ENCODE measurements at regions not wholly inside any gene's neighbourhood (a gene's known extent, or its start where the extent isn't known, plus 50 kb on each side); places are given as distances from the start of the nearest gene placed in this dataset.
A peak's percentile ranks its signal among the peaks of the same experiment; 100 is the strongest.
"Not testable (repeated sequence)": the region's sequence is repeated elsewhere in the genome, so short reads cannot be mapped to it uniquely, and the experiment has no call there.

DNA sequence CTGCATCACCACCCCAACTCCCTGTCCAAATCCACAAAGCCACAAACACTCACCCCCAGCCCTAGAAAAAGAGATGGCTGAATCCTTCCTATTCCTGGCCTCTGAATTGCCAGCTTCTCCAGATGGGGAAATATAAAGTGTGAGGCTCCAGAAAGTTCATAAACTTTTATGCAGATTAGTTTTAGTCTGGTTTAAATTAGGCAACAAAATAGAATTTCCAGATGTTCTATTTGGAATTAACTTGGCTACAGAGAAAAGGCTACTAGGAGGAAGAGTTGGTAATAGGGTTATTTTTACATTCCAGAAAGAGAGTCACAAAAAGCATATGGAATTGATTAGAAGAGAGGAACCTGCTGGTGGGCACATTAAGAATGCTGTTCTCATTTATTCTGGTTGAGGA, 56.0 kb downstream of the EN1 start:
- DNase-seq, result no peak

DNA sequence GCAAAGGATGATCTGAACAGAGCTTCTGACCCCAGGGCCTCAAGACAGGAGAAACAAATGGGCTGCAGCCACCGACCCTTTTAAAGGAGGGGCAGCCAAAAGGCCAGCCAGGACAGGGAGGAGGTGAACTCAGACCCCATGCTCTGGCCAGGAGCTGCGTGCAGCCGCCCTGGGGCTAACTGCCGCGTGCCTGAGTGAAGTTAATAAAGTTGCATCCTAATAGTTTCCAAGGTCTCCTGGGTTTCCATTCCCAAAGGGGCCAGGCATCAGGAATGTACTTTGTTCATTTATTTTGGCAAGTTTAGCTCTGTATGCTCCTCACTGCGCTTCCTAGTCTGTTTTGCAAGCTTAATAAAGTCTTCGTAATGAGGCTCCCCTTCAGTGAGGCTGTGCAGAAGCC, 60.7 kb downstream of the EN1 start:
- no peak for DNase-seq

DNA sequence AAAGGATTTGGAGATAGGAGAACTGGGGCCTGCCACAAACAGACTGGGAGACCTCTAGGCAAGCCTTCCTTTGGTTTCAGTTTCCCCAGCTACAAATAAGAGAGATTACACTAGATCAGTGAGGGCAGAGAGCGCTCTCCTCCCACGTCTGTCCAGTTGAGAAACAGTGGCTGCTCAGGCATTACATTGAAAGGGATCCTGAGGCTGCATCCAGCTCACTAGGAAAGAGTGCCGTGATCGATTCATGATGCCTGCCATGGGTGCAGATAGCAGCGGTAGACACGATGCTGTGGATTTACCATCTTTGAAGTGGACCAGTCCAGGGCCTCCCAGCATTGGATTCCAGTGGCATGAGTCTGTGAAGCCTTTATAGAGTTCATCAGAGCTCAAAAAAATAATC, 62.6 kb downstream of the EN1 start:
- no peak for DNase-seq

DNA sequence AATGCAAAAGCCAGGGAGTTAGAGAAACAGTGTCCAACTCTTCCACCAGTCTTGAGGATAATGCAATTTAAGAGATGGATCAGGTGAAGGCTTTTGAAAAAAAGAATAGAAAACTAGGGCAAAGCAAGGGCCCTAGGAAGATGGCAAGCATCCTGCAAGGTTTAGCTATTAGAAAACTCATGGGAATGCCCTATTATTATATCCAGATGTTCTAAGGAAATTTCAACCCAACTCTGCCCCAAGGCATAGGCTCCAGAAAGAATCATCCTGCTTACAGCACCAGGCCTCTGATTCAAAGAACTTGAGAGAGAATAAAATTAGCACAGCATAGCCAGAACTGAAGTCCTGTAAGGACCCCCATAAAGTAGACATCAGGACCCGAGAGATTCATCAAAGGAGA, 68.1 kb downstream of the EN1 start:
- DNase-seq, result no peak

DNA sequence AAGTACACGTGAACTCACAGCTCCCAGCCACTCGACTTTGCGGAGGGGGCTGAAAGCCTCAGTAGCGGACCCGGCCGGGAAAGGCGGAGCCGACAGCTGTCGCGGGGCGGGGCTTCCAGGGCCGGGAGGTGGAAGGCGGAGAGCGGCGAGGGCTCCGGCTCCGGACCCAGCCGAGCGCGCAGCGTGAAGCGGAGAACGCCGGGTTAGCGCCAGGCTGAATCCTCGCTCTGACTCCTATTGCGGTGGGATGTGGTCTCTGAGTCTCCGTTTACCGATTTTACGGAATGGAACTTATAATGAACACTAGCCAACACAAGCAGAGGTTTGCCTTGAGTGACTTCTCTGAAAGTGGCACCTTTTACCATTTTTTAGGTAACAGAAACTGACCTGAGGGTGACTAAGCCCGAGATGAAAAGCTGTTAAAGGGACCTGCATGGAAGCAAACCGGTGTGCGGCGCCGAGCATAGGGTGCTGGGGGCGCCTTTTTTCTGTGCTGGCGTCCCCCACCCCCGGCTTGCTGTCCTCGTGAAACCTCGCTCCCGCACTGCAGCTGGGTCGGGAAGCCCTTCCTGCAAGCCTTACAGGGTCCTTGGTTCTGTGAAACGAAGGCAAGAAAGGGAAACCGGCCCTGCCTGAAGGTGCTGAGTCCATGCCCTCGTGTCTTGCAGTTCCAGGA, 72.9 kb downstream of the EN1 start:
- peak; percentile 78 for DNase-seq

DNA sequence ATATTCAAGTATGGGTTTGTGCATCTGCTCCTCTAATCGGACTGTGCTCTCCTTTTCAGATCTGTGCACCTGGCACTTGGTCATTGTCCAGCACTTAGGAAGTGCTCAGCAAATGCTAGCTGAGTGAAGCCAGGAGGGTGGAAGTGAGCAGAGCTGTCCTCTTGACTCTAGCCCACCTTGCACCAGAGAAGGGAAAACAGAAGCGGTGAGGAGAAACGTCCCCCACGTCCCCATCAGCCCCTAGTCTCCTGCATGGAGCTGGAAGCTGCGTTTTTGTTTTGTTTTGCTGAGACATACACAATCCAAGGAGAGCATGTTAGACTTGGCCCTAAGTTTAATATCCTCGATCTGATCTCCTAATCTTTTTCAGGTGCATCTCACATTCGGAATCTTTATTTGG, 73.6 kb downstream of the EN1 start:
- no peak for DNase-seq

DNA sequence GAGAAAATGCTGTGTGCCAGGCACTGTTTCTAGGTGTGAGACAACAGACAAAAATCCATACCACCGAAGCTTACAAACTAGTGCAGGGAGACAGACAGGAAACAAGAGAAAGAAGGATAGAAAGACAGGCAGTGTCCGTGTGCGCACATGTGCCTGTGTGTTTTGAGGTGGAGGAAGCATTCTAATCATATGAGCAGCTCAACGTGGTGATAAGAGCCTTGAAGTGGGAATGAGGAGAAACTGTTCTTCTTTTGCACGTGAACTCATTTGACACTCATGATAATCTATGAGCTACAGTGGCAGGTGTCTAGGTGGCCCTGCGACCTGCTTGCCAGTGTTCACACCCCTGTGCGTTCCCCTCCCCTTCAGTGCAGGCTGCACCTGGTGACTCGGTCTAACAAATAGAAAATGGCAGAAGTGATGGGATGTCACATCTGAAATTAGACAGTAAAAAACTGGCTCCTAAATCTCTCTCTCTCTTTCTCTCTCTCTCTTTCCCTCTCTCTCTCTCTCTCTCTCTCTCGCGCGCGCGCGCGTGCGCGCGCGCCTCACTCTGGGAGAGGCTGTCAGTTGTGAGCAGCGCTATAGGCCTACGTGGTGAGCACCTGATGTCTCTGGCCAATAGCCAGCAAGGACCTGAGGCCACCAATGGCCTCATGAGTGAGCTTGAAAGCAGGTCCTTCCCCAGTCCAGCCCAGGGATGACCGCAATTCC, 74.8 kb downstream of the EN1 start:
- DNase-seq, result no peak

DNA sequence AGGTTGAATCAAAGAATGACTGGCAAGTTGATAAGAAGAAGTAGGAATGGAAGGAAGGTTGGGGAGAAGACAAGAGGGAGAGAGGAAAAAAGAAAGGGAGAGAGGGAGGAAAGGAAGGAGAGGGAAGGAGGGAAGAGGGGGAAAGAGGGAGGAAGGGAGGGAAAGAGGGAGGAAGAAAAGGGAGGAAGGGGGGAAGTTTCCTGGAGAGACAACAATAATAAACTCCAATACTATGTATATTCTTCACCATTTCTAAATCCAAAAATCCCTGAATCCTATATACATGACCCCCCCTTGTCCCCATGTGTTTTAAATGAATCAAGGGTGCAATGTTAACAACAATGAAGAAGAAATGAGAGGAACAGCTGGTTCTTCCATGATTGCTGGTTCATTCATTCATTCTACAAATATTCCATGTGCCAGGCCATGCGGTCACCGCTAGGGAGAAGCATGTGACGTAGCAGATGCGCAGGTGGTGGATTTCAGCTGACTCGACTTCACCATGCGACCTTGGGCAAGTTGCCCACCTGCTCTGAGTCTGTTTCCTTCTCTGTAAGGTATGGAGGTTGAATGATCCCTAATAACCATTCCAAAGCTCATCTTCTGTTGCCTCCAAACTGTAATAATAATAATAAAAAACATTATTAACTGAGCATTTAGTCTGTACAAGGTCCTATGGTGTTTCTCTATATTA, 77.6 kb downstream of the EN1 start:
- DNase-seq, result no peak

DNA sequence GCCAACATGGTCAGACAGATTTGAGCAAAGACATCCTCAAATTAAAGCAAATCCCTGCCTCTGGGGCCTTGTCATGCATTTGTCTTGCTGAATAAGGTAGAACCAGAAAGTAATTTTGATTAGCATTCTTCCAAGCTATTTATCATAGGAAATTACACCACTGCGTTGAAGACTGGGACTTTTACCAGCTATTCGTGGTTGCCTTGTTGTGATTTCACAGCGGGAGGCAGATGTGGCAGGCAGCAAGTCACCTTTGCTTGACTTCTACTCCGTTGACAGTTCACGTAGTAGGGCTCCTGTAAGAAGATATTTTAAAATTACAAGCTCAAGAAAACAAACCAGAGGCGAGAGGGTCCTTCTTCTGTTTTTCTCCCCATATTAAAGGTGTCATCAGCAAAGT, 80.6 kb downstream of the EN1 start:
- no peak for DNase-seq

DNA sequence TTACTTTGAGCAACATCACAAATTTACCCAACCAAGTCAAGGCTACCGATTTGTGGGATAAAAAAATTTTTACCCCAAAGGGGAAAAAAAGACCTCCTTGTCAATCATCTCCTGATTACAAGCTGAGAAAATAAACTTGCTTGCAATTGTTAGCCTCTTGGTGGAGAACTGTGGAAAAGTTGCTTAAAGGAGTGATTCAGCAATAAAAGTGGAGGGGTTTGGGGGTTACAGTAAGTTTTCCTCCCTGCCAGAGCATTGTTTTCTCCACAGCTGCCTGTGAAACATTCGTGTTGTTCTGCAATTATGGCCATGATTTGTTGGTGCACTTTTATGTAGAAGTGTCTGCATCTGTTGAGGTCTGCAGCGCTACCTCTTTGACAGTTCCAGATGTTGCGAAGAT, 82.6 kb downstream of the EN1 start:
- no peak for DNase-seq

DNA sequence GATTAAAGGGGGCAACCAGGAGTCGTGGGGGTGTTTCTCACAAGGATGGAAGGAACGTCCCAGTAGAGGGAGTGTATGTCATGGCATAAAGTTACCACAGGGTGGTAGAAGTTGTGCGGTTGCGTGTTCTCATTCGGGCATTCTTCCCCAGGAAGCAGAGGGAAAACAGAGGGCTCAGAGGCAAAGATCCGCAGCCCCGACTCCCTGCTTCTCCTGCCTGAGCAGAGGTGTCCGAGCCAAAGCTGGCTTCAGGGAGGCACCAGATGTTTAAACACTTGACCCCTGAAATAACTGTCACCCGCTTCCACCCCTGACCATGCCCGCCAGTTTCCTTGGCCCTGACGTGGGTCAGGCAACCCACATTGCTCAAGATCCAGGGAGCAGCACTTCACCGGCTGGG, 83.7 kb downstream of the EN1 start:
- peak; percentile 34 for DNase-seq

DNA sequence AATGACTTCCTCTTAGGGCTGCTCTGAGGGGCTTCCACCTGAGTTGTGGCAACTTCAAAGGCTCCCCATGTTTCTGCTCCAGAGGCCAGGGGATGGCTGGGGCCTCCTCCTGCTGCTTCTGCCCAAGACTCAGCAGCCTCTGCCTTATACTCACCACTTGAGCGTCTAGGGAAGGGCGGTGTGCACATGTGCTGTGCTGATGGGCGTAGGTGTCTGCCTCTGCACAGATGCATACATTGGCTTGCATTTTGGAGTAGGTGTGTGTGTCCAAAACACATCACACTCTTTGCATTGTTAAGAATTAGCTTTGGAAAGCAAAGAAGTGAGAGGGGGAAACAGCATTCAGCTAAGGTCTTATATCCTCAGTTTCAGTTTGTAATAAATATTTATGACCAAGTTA, 85.2 kb downstream of the EN1 start:
- DNase-seq, result no peak

DNA sequence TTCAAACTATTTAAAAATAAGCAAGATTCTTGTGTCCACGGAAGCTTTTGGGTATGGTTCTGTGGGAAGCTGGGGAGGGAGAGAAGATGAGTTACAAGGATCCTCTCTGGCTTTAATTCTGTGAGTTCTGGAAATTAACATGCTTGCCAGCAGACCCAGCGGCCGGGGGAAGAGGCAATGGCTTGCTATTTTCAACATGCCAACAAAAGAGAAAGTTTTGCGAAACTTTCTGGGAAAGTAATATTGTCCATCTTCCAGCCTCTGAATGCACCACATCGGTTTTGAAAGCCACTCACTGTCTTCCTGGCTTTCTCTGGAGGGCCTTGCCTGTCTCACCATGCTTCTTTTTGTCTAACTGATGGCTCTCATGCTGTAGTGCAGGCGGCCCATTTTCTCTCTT, 85.7 kb downstream of the EN1 start:
- no peak for DNase-seq

DNA sequence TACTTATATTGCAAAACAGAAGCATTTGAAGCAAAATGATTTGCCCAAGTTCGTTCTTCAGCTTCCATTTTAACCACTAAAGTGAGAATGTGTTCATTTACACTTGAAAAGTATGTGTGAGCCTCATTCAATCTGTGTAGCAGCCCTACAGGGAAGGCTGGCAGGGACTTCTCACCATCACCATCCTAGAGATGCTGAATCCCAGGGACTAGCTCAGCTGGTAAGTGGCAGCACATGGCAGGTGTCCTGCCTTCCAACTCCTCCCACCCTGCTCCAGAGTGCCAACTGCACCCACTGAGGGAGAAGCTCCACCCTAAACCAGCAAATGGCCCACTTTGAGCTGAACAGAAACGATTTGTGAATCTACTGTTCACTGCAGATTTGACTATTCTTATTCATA, 91.5 kb downstream of the EN1 start:
- no peak for DNase-seq

DNA sequence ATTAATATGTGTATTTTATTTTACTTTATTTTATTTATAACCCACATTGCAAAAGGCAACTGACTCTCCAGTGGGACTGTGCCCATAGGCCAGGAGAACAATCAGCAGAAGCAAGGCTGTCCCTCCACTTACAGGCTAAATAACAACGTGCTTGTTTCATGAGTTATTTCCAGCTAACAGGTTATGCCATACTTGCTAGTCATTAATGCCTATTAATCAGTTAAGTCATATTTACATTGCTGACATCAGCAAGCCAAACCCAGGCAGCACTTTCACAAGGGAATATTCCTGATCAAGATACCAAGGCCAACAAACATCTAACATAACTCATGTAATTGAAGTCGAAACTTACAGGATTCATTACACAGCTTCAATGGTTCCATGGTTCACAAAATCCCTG, 92.1 kb downstream of the EN1 start:
- DNase-seq, result no peak

DNA sequence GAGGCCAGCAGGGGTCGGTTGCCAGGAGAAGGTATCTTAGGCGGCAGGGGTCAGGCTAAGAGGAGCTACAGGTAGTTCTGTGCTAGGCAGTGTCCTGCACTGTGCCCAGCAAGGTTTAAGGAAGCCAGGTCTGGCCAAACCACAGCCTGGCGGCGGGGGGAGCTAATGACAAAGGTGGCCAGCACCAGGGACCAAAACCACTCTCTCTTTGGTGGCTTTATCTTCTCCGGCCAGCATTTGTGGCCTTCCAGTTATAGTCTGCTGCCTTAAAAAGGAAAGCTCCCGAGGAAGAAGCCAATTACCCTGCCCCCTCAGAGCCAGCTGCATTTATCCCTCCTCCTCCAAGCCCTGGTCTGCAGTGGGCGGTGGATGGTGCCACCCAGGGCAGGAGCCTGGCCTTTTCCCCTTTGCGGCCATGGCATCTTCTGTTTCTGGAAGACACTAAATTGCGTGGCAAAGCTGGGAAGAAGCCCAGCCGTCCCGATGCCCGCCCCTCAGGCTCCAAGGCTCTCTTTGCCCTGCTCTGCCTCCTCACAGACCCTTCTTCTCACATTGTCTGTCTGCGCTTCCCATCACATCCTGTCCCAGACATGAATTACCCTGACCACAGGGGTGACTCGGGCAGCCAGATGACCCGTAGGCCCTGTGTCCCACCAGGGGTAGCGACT, 94.6 kb downstream of the EN1 start:
- DNase-seq, result no peak

DNA sequence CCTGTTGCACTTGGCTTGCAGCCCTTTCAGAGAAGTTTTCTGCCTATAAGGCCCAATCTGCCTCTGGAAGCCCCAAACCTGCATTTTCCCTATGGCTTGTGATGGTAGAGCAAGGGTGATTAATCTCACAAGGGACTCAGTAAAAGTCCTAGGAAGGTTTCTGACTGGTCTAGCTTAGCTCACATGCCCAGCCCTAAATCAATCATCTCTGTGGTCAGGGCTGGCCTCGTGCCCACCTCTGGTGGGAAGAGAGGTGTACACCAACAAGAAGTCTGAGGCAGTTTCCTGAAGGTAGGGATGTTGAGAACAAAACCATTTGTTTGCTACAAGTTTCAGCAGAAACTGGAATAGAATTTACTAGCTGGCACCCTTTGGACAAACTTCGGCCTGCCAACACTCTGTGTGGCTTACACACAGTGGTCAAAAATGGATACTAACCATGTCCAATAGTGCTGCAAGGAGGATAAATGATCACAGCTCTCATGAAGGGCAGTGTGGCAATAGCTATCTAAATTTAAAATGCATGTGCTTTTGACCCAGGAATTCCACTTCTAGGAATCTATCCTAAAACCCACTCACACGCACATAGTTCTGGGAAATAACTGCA, 96.4 kb downstream of the EN1 start:
- no peak for DNase-seq

DNA sequence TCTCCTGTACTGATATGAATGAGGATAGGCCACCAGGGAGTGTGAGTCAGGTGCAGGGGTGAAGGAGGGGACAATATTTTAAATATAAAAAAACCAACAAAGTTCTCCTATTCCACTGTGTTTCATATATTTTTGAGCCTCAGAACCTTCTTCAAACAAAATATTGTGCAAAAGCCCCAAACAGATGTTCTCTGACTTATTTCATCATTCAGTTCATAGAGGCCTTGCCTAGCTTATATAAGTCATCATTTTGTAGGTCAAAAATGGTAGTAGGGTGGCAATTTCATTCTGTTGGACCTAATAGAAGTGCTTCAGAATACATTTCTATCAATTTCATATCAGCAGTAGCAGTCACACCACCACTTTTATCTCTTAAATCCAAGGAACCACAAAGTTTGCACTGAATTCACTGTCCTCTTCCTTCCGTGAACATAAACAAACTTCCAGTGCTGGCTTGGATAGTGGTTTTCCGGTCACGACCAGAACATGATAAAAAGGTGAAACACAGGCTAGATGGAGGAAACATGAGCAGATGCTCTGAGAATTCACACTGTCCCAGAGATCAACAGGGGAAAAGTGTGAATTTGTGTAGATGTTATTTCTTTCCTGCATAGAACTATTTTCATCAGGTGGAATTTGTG, 99.1 kb downstream of the EN1 start:
- DNase-seq, result no peak

DNA sequence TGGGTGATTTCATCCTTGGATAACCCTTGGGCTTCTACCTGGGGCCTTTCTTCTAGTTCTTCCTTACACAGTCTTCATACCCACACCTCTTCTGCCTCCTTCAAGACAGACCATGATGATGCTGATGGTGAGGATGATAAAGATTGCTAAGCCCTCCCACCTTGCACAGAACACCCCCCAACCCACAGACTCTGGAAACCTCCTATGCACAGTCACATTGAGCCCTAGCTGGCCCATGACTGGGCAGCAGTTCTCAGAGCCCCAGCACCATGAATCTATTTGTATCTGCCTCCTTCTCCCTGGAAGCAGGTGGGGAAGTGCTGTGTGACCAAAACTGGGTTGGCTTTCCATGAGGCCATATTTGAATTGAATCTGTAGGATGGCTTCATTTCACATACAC, 99.8 kb downstream of the EN1 start:
- no peak for DNase-seq

DNA sequence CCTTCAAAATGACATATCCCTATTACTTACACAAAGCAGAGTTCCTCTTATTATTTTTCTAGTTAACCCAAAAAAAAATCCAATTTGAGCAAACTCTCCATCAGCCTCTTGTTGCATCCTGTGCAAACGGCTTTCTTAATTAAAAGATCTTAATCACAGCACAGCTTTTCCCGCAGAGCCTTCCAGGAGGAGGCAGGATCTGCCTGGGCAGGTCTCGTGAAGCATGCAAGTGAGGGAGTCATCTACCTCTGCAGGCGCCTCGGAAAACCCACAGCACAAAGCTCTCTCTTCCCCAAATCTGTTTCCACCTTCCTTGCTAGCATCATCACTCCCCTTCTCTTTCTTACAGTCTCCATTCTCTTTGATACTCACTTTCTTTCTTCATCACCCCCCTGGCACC, 100.4 kb downstream of the EN1 start:
- no peak for DNase-seq

DNA sequence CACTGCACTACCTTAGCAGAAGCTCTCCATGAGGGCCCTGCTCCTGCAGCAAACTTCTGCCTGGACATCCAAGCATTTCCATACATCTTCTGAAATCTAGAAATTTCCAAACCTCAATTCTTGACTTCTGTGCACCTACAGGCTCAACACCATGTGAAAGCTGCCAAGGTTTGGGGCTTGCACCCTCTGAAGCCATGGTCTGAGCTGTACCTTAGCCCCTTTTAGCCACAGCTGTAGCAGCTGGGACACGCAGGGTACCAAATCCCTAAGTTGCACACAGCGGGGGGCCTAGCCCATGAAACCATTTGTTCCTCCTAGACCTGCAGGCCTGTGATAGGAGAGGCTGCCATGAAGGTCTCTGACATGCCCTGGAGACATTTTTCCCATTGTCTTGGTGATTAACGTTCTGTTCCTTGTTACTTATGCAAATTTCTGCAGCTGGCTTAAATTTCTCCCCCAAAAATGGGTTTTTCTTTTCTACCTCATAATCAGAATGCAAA, 102.7 kb downstream of the EN1 start:
- DNase-seq, result not testable (repeated sequence)

DNA sequence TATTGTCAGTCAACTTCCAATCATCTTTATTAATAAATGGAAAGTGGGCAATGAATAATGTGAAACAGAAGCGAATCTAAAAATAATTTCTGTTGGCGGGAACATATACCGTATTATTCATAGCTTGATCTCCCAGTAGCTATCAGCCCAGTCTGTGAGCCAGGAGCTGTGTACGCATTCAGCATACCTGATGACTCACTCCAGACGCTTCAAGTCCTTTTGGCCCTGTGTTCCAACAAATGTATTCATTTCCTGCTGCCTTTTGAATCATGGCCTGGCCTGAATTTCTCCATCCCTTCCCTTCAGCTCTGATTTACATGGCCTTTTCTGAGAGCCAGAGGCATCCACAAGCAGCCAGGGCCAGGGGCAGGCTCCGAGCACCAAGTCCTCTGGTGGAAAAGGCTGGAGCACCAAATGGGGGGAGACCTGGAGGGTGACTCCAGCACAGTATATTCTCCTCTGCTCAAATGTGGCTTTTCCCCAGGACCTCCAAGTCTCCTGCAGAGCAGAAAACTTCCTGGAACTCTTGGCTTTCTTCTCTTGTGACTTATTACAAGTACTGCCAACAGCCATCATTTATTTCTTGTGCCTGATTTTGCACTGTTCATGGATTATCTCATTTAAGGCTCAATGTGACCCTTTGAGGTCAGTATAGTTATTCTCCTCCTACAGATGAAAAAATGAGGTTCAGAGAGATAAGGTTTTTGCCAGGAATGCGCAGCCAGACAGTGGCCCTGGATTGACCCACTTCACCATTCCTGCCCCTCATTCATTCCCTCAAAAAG, 108.7 kb downstream of the EN1 start:
- peak; percentile 37 for DNase-seq
